GM23338 (cell line): ENCODE measurements at regions not wholly inside any gene's neighbourhood (a gene's known extent, or its start where the extent isn't known, plus 50 kb on each side); places are given as distances from the start of the nearest gene placed in this dataset.

ENCODE experiments used
- ATAC-seq: fragments of 200-7000 bp; cut with Tn5 transposase; 3 replicates; pipeline ENCODE4 v1.9.1; 2020
- DNase-seq: peaks from one replicate; pipeline ENCODE4 v3.0.0-alpha.2; 2015; ENCODE audit warnings: low spot score
- H2AFZ ChIP-seq: fragments of 200-600 bp; sonication (generic); 2 replicates; pipeline ENCODE4 v1.8.0; 2016; ENCODE audit warnings: antibody characterized with exemption, mild to moderate bottlenecking, moderate library complexity
- H3F3A ChIP-seq: fragments of 200-600 bp; sonication (generic); replicated peaks from 2 replicates; pipeline ENCODE4 v1.8.0; 2017; ENCODE audit warnings: antibody characterized with exemption, mixed run types, low read depth
- H3K27ac ChIP-seq: fragments of 200-600 bp; sonication (generic); 2 replicates; pipeline ENCODE4 v1.6.1; 2016; ENCODE audit warnings: low read depth
- H3K27me3 ChIP-seq: fragments of 200-600 bp; sonication (generic); 2 replicates; pipeline ENCODE4 v1.8.0; 2016; ENCODE audit warnings: mild to moderate bottlenecking, mixed run types, moderate library complexity; ENCODE audit not compliant: insufficient read depth
- H3K36me3 ChIP-seq: fragments of 200-600 bp; sonication (generic); 2 replicates; pipeline ENCODE4 v1.8.0; 2016; ENCODE audit warnings: mild to moderate bottlenecking; ENCODE audit not compliant: insufficient read depth
- H3K4me1 ChIP-seq: fragments of 200-600 bp; sonication (generic); 2 replicates; pipeline ENCODE4 v1.8.0; 2016; ENCODE audit warnings: mild to moderate bottlenecking, moderate library complexity; ENCODE audit not compliant: insufficient read depth
- H3K4me2 ChIP-seq: fragments of 200-600 bp; sonication (generic); 2 replicates; pipeline ENCODE4 v1.7.1; 2017; ENCODE audit warnings: mixed run types
- H3K4me3 ChIP-seq: fragments of 200-600 bp; sonication (generic); 2 replicates; pipeline ENCODE4 v1.6.1; 2016; ENCODE audit warnings: mixed run types
- H3K79me2 ChIP-seq: fragments of 200-600 bp; sonication (generic); replicated peaks from 2 replicates; pipeline ENCODE4 v1.8.0; 2017; ENCODE audit warnings: mild to moderate bottlenecking; ENCODE audit not compliant: insufficient read depth
- H3K9me2 ChIP-seq: fragments of 200-600 bp; sonication (generic); 2 replicates; pipeline ENCODE4 v1.8.0; 2017; ENCODE audit not compliant: insufficient read depth
- H4K20me1 ChIP-seq: fragments of 200-600 bp; sonication (generic); replicated peaks from 2 replicates; pipeline ENCODE4 v1.8.0; 2017; ENCODE audit warnings: mild to moderate bottlenecking; ENCODE audit not compliant: insufficient read depth
- H3K27ac Mint-ChIP-seq: 2 replicates; pipeline ENCODE4 v1.8.0; 2020; ENCODE audit warnings: inconsistent platforms, mild to moderate bottlenecking, moderate library complexity, mixed read lengths
- H3K27me3 Mint-ChIP-seq: 3 replicates; pipeline ENCODE4 v1.8.0; 2022; ENCODE audit warnings: low read depth, mild to moderate bottlenecking, moderate library complexity, mixed read lengths, inconsistent platforms; ENCODE audit not compliant: insufficient read depth, poor library complexity
- H3K36me3 Mint-ChIP-seq: 3 replicates; pipeline ENCODE4 v1.8.0; 2021; ENCODE audit warnings: low read depth, mild to moderate bottlenecking, inconsistent platforms, moderate library complexity, mixed read lengths
- H3K4me1 Mint-ChIP-seq: 3 replicates; pipeline ENCODE4 v1.8.0; 2020; ENCODE audit warnings: mild to moderate bottlenecking, inconsistent platforms, mixed read lengths
- H3K4me3 Mint-ChIP-seq: 3 replicates; pipeline ENCODE4 v1.8.0; 2021; ENCODE audit warnings: moderate library complexity, mild to moderate bottlenecking, inconsistent platforms, mixed read lengths
- H3K9me3 Mint-ChIP-seq: 3 replicates; pipeline ENCODE4 v1.8.0; 2020; ENCODE audit warnings: moderate library complexity, mild to moderate bottlenecking, inconsistent platforms, mixed read lengths
- CREB1 ChIP-seq: fragments of 250-450 bp; sonication (Bioruptor Pico); IDR thresholded peaks from 2 replicates; pipeline ENCODE4 v1.5.0; 2020; ENCODE audit warnings: low read depth, mild to moderate bottlenecking, moderate library complexity
- EZH2 ChIP-seq: fragments of 200-600 bp; sonication (generic); IDR thresholded peaks from one replicate; pipeline ENCODE4 v1.8.0; 2017; ENCODE audit warnings: antibody characterized with exemption, mild to moderate bottlenecking, low read depth; ENCODE audit not compliant: unreplicated experiment
- EZH2phosphoT487 ChIP-seq: fragments of 200-600 bp; sonication (generic); IDR thresholded peaks from one replicate; pipeline ENCODE4 v1.8.1; 2018; ENCODE audit warnings: antibody characterized with exemption; ENCODE audit not compliant: unreplicated experiment
- JUNB ChIP-seq: IDR thresholded peaks from one replicate; pipeline ENCODE4 v1.6.1; 2016; ENCODE audit warnings: antibody characterized with exemption; ENCODE audit not compliant: unreplicated experiment
- NANOG ChIP-seq: IDR thresholded peaks from 2 replicates; pipeline ENCODE4 v1.6.1; 2016; ENCODE audit warnings: antibody characterized with exemption, borderline replicate concordance
- POLR2AphosphoS5 ChIP-seq: IDR thresholded peaks from 2 replicates; pipeline ENCODE4 v1.6.1; 2016; ENCODE audit warnings: antibody characterized with exemption, low read depth
- STAT1 ChIP-seq: IDR thresholded peaks from one replicate; pipeline ENCODE4 v1.6.1; 2016; ENCODE audit warnings: antibody characterized with exemption; ENCODE audit not compliant: unreplicated experiment
- ZNF114 ChIP-seq: fragments of 250-450 bp; sonication (Bioruptor Pico); IDR thresholded peaks from 2 replicates; pipeline ENCODE4 v1.5.0; 2020; ENCODE audit warnings: mild to moderate bottlenecking, moderate library complexity
- ZNF331 ChIP-seq: fragments of 250-450 bp; sonication (Bioruptor Pico); IDR thresholded peaks from 2 replicates; pipeline ENCODE4 v1.5.0; 2020; ENCODE audit warnings: low read depth, mild to moderate bottlenecking, moderate library complexity
- TF ChIP-seq, protein P1 (sequence below), 2 experiments: fragments of 200-600 bp in 1 of 2; sonication (generic) in 1 of 2; conservative IDR thresholded peaks; 2 replicates each; pipeline versions ENCODE4 v1.5.1 to v1.6.1; 2016 to 2017; ENCODE audit warnings: antibody characterized with exemption in 2 of 2, low read depth in 2 of 2, mild to moderate bottlenecking in 2 of 2, moderate library complexity in 1 of 2
- TF ChIP-seq, protein P2 (sequence below): fragments of 250-450 bp; sonication (Bioruptor Pico); IDR thresholded peaks from 2 replicates; pipeline ENCODE4 v1.5.0; 2020; ENCODE audit warnings: mild to moderate bottlenecking, moderate library complexity
- TF ChIP-seq, protein P3 (sequence below): IDR thresholded peaks from 2 replicates; pipeline ENCODE4 v1.6.1; 2016; ENCODE audit warnings: antibody characterized with exemption
- TF ChIP-seq, protein P4 (sequence below): IDR thresholded peaks from one replicate; pipeline ENCODE4 v1.6.1; 2018; ENCODE audit warnings: antibody characterized with exemption; ENCODE audit not compliant: unreplicated experiment

DNA sequence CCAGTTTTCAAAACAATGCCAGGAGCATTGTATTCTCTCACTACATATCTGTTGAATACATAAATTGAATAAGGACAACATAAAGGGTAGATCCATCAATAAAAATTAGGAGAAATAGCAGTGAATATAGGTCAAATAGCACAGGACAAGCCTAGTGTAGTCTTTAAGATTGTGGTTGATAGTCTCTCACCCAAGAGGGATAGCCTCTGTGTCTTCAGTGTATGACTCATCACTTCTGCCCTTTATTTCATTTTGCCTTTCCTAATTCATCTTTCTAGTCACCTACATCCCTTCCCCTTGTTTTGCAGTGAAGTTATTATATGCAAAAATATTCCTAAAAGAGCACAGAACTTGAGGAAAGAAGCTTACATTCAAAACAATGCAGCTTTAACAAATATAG lies 335.0 kb upstream of the TUSC1 start:
- Mint-ChIP-seq H3K9me3 (peaks cover 11% of the 10 kb centered on the region), H3K27ac (no peak overlapping the region), H3K4me3 (no peak overlapping the region), H3K36me3 (peaks cover 15% of the 10 kb centered on the region; the same call in 2 of the 3 replicates), H3K27me3 (no peaks in the 10 kb centered on the region), H3K4me1 (no peaks in the 10 kb centered on the region)
- Histone ChIP-seq H3K4me2 (no peak overlapping the region), H3K4me3 (no peak overlapping the region), H3K27ac (no peak overlapping the region), H3F3A (no peaks in the 10 kb centered on the region), H3K27me3 (no peaks in the 10 kb centered on the region), H4K20me1 (no peaks in the 10 kb centered on the region), H3K79me2 (no peaks in the 10 kb centered on the region), H2AFZ (no peak overlapping the region), H3K36me3 (no peaks in the 10 kb centered on the region), H3K4me1 (no peaks in the 10 kb centered on the region), H3K9me2 (no peaks in the 10 kb centered on the region; the same call in 1 of the 2 replicates)
- no peak for DNase-seq
- TF ChIP-seq EZH2 (no peak), NANOG (no peak), STAT1 (no peak), CREB1 (CRISPR knock-in tag) (no peak), EZH2phosphoT487 (no peak), POLR2AphosphoS5 (no peak), JUNB (no peak), ZNF331 (CRISPR knock-in tag) (no peak), ZNF114 (CRISPR knock-in tag) (no peak)
- TF ChIP-seq, protein P1, sequence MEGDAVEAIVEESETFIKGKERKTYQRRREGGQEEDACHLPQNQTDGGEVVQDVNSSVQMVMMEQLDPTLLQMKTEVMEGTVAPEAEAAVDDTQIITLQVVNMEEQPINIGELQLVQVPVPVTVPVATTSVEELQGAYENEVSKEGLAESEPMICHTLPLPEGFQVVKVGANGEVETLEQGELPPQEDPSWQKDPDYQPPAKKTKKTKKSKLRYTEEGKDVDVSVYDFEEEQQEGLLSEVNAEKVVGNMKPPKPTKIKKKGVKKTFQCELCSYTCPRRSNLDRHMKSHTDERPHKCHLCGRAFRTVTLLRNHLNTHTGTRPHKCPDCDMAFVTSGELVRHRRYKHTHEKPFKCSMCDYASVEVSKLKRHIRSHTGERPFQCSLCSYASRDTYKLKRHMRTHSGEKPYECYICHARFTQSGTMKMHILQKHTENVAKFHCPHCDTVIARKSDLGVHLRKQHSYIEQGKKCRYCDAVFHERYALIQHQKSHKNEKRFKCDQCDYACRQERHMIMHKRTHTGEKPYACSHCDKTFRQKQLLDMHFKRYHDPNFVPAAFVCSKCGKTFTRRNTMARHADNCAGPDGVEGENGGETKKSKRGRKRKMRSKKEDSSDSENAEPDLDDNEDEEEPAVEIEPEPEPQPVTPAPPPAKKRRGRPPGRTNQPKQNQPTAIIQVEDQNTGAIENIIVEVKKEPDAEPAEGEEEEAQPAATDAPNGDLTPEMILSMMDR (conservative IDR thresholded peaks at IDR 0.05; ENCODE audit: low read depth in 2 of 2) = no peak
- TF ChIP-seq, protein P2, sequence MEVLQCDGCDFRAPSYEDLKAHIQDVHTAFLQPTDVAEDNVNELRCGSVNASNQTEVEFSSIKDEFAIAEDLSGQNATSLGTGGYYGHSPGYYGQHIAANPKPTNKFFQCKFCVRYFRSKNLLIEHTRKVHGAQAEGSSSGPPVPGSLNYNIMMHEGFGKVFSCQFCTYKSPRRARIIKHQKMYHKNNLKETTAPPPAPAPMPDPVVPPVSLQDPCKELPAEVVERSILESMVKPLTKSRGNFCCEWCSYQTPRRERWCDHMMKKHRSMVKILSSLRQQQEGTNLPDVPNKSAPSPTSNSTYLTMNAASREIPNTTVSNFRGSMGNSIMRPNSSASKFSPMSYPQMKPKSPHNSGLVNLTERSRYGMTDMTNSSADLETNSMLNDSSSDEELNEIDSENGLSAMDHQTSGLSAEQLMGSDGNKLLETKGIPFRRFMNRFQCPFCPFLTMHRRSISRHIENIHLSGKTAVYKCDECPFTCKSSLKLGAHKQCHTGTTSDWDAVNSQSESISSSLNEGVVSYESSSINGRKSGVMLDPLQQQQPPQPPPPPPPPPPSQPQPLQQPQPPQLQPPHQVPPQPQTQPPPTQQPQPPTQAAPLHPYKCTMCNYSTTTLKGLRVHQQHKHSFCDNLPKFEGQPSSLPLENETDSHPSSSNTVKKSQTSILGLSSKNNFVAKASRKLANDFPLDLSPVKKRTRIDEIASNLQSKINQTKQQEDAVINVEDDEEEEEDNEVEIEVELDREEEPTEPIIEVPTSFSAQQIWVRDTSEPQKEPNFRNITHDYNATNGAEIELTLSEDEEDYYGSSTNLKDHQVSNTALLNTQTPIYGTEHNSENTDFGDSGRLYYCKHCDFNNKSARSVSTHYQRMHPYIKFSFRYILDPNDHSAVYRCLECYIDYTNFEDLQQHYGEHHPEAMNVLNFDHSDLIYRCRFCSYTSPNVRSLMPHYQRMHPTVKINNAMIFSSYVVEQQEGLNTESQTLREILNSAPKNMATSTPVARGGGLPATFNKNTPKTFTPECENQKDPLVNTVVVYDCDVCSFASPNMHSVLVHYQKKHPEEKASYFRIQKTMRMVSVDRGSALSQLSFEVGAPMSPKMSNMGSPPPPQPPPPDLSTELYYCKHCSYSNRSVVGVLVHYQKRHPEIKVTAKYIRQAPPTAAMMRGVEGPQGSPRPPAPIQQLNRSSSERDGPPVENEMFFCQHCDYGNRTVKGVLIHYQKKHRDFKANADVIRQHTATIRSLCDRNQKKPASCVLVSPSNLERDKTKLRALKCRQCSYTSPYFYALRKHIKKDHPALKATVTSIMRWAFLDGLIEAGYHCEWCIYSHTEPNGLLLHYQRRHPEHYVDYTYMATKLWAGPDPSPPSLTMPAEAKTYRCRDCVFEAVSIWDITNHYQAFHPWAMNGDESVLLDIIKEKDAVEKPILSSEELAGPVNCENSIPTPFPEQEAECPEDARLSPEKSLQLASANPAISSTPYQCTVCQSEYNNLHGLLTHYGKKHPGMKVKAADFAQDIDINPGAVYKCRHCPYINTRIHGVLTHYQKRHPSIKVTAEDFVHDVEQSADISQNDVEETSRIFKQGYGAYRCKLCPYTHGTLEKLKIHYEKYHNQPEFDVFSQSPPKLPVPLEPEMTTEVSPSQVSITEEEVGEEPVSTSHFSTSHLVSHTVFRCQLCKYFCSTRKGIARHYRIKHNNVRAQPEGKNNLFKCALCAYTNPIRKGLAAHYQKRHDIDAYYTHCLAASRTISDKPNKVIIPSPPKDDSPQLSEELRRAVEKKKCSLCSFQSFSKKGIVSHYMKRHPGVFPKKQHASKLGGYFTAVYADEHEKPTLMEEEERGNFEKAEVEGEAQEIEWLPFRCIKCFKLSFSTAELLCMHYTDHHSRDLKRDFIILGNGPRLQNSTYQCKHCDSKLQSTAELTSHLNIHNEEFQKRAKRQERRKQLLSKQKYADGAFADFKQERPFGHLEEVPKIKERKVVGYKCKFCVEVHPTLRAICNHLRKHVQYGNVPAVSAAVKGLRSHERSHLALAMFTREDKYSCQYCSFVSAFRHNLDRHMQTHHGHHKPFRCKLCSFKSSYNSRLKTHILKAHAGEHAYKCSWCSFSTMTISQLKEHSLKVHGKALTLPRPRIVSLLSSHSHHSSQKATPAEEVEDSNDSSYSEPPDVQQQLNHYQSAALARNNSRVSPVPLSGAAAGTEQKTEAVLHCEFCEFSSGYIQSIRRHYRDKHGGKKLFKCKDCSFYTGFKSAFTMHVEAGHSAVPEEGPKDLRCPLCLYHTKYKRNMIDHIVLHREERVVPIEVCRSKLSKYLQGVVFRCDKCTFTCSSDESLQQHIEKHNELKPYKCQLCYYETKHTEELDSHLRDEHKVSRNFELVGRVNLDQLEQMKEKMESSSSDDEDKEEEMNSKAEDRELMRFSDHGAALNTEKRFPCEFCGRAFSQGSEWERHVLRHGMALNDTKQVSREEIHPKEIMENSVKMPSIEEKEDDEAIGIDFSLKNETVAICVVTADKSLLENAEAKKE (CRISPR knock-in tag) = no peak
- TF ChIP-seq, protein P3, sequence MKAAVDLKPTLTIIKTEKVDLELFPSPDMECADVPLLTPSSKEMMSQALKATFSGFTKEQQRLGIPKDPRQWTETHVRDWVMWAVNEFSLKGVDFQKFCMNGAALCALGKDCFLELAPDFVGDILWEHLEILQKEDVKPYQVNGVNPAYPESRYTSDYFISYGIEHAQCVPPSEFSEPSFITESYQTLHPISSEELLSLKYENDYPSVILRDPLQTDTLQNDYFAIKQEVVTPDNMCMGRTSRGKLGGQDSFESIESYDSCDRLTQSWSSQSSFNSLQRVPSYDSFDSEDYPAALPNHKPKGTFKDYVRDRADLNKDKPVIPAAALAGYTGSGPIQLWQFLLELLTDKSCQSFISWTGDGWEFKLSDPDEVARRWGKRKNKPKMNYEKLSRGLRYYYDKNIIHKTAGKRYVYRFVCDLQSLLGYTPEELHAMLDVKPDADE = no peak
- TF ChIP-seq, protein P4, sequence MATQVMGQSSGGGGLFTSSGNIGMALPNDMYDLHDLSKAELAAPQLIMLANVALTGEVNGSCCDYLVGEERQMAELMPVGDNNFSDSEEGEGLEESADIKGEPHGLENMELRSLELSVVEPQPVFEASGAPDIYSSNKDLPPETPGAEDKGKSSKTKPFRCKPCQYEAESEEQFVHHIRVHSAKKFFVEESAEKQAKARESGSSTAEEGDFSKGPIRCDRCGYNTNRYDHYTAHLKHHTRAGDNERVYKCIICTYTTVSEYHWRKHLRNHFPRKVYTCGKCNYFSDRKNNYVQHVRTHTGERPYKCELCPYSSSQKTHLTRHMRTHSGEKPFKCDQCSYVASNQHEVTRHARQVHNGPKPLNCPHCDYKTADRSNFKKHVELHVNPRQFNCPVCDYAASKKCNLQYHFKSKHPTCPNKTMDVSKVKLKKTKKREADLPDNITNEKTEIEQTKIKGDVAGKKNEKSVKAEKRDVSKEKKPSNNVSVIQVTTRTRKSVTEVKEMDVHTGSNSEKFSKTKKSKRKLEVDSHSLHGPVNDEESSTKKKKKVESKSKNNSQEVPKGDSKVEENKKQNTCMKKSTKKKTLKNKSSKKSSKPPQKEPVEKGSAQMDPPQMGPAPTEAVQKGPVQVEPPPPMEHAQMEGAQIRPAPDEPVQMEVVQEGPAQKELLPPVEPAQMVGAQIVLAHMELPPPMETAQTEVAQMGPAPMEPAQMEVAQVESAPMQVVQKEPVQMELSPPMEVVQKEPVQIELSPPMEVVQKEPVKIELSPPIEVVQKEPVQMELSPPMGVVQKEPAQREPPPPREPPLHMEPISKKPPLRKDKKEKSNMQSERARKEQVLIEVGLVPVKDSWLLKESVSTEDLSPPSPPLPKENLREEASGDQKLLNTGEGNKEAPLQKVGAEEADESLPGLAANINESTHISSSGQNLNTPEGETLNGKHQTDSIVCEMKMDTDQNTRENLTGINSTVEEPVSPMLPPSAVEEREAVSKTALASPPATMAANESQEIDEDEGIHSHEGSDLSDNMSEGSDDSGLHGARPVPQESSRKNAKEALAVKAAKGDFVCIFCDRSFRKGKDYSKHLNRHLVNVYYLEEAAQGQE = no peak
- ATAC-seq = no peak
